OCI-LY3 (cell line): ENCODE measurements at regions not wholly inside any gene's neighbourhood (a gene's known extent, or its start where the extent isn't known, plus 50 kb on each side); places are given as distances from the start of the nearest gene placed in this dataset.

Experiments
- H2AFZ ChIP-seq: fragments of 200-600, 300-600 bp; shearing (Covaris generic); 2 replicates; pipeline ENCODE4 v1.6.0; 2014; ENCODE audit warnings: antibody characterized with exemption, low read depth, low read length
- H3K27ac ChIP-seq: fragments of 200-600, 300-600 bp; sonication (generic); 2 replicates; pipeline ENCODE4 v1.5.1; 2014; ENCODE audit warnings: mild to moderate bottlenecking, low read length, moderate library complexity, mixed read lengths
- H3K27me3 ChIP-seq: fragments of 200-600, 300-600 bp; sonication (generic); 2 replicates; pipeline ENCODE4 v1.6.1; 2014; ENCODE audit warnings: low read depth, low read length, mixed read lengths
- H3K36me3 ChIP-seq: fragments of 200-600, 300-600 bp; sonication (generic); replicated peaks from 2 replicates; pipeline ENCODE3; 2014; ENCODE audit warnings: low read depth, low read length, mixed read lengths
- H3K4me1 ChIP-seq: fragments of 300-600, 200-600 bp; sonication (generic); 2 replicates; pipeline ENCODE4 v1.6.1; 2014; ENCODE audit warnings: low read length, mixed read lengths
- H3K4me2 ChIP-seq: fragments of 200-600, 300-600 bp; sonication (generic); 2 replicates; pipeline ENCODE4 v1.6.1; 2014; ENCODE audit warnings: low read length, mixed read lengths
- H3K4me3 ChIP-seq: fragments of 300-600, 200-600 bp; sonication (generic); 2 replicates; pipeline ENCODE4 v1.5.1; 2014; ENCODE audit warnings: antibody characterized with exemption, mild to moderate bottlenecking, low read length, moderate library complexity
- H3K79me2 ChIP-seq: fragments of 300-600, 200-600 bp; shearing (Covaris generic); 2 replicates; pipeline ENCODE4 v1.6.1; 2014; ENCODE audit warnings: mild to moderate bottlenecking, low read length, mixed read lengths
- H3K9ac ChIP-seq: fragments of 300-600, 200-600 bp; shearing (Covaris generic); 2 replicates; pipeline ENCODE4 v1.6.0; 2014; ENCODE audit warnings: mild to moderate bottlenecking, low read length, moderate library complexity
- H3K9me3 ChIP-seq: fragments of 200-600, 300-600 bp; shearing (Covaris generic); 2 replicates; pipeline ENCODE4 v1.6.1; 2014; ENCODE audit warnings: low read length, mixed read lengths; ENCODE audit not compliant: insufficient read depth
- H4K20me1 ChIP-seq: fragments of 200-600, 300-600 bp; sonication (generic); 2 replicates; pipeline ENCODE4 v1.6.1; 2016; ENCODE audit warnings: low read length, mixed read lengths; ENCODE audit not compliant: insufficient read depth
- EZH2phosphoT487 ChIP-seq: fragments of 200-600 bp; shearing (Covaris generic); IDR thresholded peaks from 2 replicates; pipeline ENCODE4 v1.6.1; 2018; ENCODE audit warnings: antibody characterized with exemption, mixed run types, low read depth
- TF ChIP-seq, protein P1 (sequence below): fragments of 200-600, 300-600 bp; sonication (generic); IDR thresholded peaks from 2 replicates; pipeline ENCODE4 v1.5.1; 2014; ENCODE audit warnings: antibody characterized with exemption, low read length, low read depth

DNA sequence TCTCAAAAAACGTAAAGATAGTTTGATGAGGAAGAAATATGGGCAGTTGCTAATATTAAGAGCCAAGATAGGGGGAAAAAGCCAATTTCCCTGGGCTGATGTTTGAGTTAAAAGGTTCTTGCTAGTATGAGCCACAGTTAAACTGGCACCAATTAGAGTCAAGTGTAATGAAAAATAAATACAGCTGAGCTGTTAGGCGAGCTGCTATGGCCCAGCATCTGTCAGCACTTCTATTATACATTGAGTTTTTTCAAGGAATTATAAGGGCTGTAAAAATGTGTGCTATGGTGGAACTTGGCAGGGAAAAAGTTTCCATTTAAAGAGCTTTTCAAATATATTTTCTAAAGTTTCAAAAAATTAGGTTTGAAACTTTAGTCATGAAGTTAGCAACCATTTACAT lies 279.6 kb downstream of the CYRIA start:
- Histone ChIP-seq H3K9ac (no peak overlapping the region), H2AFZ (no peak overlapping the region), H3K27ac (no peak overlapping the region), H3K4me3 (no peak overlapping the region), H3K36me3 (no peaks in the 10 kb centered on the region), H3K79me2 (no peaks in the 10 kb centered on the region), H3K4me2 (no peak overlapping the region), H3K4me1 (no peaks in the 10 kb centered on the region), H4K20me1 (no peaks in the 10 kb centered on the region), H3K27me3 (peaks cover 6% of the 10 kb centered on the region; the same call in 1 of the 2 replicates), H3K9me3 (no peaks in the 10 kb centered on the region)
- TF ChIP-seq EZH2phosphoT487, result no peak
- TF ChIP-seq, protein P1, sequence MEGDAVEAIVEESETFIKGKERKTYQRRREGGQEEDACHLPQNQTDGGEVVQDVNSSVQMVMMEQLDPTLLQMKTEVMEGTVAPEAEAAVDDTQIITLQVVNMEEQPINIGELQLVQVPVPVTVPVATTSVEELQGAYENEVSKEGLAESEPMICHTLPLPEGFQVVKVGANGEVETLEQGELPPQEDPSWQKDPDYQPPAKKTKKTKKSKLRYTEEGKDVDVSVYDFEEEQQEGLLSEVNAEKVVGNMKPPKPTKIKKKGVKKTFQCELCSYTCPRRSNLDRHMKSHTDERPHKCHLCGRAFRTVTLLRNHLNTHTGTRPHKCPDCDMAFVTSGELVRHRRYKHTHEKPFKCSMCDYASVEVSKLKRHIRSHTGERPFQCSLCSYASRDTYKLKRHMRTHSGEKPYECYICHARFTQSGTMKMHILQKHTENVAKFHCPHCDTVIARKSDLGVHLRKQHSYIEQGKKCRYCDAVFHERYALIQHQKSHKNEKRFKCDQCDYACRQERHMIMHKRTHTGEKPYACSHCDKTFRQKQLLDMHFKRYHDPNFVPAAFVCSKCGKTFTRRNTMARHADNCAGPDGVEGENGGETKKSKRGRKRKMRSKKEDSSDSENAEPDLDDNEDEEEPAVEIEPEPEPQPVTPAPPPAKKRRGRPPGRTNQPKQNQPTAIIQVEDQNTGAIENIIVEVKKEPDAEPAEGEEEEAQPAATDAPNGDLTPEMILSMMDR, result no peak

DNA sequence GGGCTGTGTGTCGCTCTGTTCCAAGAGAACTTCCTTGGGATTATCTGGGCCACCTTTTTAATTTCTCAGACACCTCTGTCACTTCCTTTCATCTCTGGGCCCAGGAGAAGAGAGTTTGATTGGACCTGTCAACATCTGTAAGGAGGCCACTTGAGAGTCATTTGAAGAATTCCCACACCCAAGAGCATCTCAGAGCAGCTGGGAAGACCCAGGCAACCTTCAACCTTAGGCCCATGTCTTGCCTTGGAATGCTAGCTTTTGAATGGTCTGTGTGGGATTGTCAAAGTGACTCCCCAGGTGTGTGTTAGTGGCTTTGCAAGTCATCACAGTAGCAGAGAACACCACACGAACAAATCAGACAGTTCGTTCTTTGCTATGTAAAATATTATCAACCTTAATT lies 280.3 kb downstream of the CYRIA start:
- no peaks in the 10 kb centered on the region for H3K4me1 ChIP-seq
- H3K36me3 ChIP-seq, result no peaks in the 10 kb centered on the region
- H3K9me3 ChIP-seq, result no peaks in the 10 kb centered on the region
- H3K27ac ChIP-seq, result no peak overlapping the region
- H3K4me2 ChIP-seq, result no peak overlapping the region
- no peaks in the 10 kb centered on the region for H4K20me1 ChIP-seq
- no peak overlapping the region for H2AFZ ChIP-seq
- no peak overlapping the region for H3K9ac ChIP-seq
- TF ChIP-seq EZH2phosphoT487, result no peak
- TF ChIP-seq, protein P1, result no peak
- no peak overlapping the region for H3K4me3 ChIP-seq
- peaks cover 3% of the 10 kb centered on the region; the same call in 1 of the 2 replicates for H3K27me3 ChIP-seq
- no peaks in the 10 kb centered on the region for H3K79me2 ChIP-seq

DNA sequence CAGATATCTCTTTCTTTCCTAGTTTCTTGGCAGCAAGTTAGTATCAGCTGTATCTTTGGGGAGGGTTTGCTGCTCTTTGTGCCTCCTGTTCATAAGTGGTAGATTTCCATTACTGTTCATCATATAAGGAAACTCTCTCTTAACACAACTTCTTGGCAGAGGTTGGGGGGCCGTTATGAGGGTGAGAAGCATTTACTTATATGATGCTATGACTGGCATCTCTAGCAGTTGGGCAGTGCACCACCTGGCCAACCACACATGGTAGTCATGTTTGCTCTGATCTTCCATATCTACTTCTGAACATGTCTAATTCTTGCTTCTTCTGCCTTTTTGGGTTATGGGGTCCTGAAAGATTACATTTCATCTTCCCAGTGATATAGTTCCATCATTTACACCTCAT lies 282.2 kb downstream of the CYRIA start:
- Histone ChIP-seq H3K27me3 (peaks cover 3% of the 10 kb centered on the region; the same call in 1 of the 2 replicates), H3K4me3 (no peak overlapping the region), H3K4me1 (no peaks in the 10 kb centered on the region), H3K36me3 (no peaks in the 10 kb centered on the region), H3K9ac (no peak overlapping the region), H3K79me2 (no peaks in the 10 kb centered on the region), H3K4me2 (no peak overlapping the region), H3K27ac (no peak overlapping the region), H2AFZ (no peak overlapping the region), H3K9me3 (no peaks in the 10 kb centered on the region), H4K20me1 (no peaks in the 10 kb centered on the region)
- TF ChIP-seq, protein P1, result no peak
- TF ChIP-seq EZH2phosphoT487, result no peak

DNA sequence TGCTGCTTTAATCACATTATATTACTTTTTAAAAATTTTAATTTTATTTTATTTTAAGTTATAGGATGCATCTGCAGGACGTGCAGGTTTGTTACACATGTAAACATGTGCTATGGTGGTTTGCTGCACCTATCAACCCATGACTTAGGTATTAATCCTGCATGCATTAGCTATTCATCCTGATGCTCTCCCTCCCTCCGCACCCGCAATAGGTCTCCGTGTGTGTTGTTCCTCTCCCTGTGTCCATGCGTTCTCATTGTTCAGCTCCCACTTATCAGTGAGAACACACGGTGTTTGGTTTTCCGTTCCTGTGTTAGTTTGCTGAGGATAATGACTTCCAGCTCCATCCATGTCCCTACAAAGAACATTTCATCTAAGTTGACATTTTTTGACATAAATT lies 283.2 kb downstream of the CYRIA start:
- Histone ChIP-seq H3K9ac (no peak overlapping the region), H2AFZ (no peak overlapping the region), H3K36me3 (no peaks in the 10 kb centered on the region), H3K4me2 (no peak overlapping the region), H3K4me3 (no peak overlapping the region), H4K20me1 (no peaks in the 10 kb centered on the region), H3K4me1 (no peaks in the 10 kb centered on the region), H3K9me3 (no peaks in the 10 kb centered on the region), H3K27ac (no peak overlapping the region), H3K27me3 (peaks cover 3% of the 10 kb centered on the region; the same call in 1 of the 2 replicates), H3K79me2 (no peaks in the 10 kb centered on the region)
- TF ChIP-seq EZH2phosphoT487, result no peak
- TF ChIP-seq, protein P1, result no peak
